SK-N-MC (cell line): ENCODE measurements at regions not wholly inside any gene's neighbourhood (a gene's known extent, or its start where the extent isn't known, plus 50 kb on each side); places are given as distances from the start of the nearest gene placed in this dataset.

Experiments used
- EZH2 ChIP-seq: fragments of 200-600 bp; sonication (generic); IDR thresholded peaks from one replicate; pipeline ENCODE4 v1.6.1; 2017; ENCODE audit warnings: antibody characterized with exemption
- POLR2AphosphoS5 ChIP-seq: IDR thresholded peaks from 2 replicates; pipeline ENCODE4 v1.6.1; 2012; ENCODE audit warnings: mild to moderate bottlenecking, low read depth, low read length, borderline replicate concordance

- no peak for TF ChIP-seq POLR2AphosphoS5
- TF ChIP-seq EZH2: no peak
Measured at GRCh38 chr12:58745348-58746125, 174.8 kb downstream of the LRIG3 start.
